Lung (tissue), 11 donors: ENCODE measurements at regions not wholly inside any gene's neighbourhood (a gene's known extent, or its start where the extent isn't known, plus 50 kb on each side); places are given as distances from the start of the nearest gene placed in this dataset.

Experiments
- ATAC-seq: fragments of 200-7000 bp; cut with Tn5 transposase; one replicate; pipeline ENCODE4 v1.9.1; 2020; ENCODE audit warnings: moderate number of reproducible peaks; ENCODE audit not compliant: insufficient read depth, low FRiP score
- DNase-seq, 3 donors: peaks; one replicate each; pipeline ENCODE4 v3.0.0-alpha.2; 2013 to 2017
- H3K27ac ChIP-seq, 2 donors: one replicate each; pipeline ENCODE4 v1.5.1; 2013; ENCODE audit warnings: mild to moderate bottlenecking in 2 of 2, moderate library complexity in 2 of 2, control low read depth in 1 of 2, inconsistent platforms in 1 of 2, low read depth in 1 of 2, low read length in 1 of 2
- H3K27me3 ChIP-seq, 3 donors: one replicate each; pipeline ENCODE4 v1.5.1; 2013; ENCODE audit warnings: low read length in 2 of 3; ENCODE audit not compliant: control insufficient read depth in 3 of 3, insufficient read depth in 3 of 3
- H3K36me3 ChIP-seq, 4 donors: one replicate each; pipeline ENCODE4 v1.5.1; 2013; ENCODE audit warnings: low read length in 4 of 4, mild to moderate bottlenecking in 1 of 4, moderate library complexity in 1 of 4; ENCODE audit not compliant: control insufficient read depth in 4 of 4, insufficient read depth in 4 of 4
- H3K4me1 ChIP-seq, 5 donors: one replicate each; pipeline ENCODE4 v1.5.1; 2013; ENCODE audit warnings: low read length in 5 of 5, mild to moderate bottlenecking in 2 of 5, moderate library complexity in 1 of 5; ENCODE audit not compliant: control insufficient read depth in 5 of 5, insufficient read depth in 5 of 5
- H3K4me3 ChIP-seq: one replicate; pipeline ENCODE4 v1.5.1; 2013; ENCODE audit warnings: mild to moderate bottlenecking, control low read depth, moderate library complexity
- H3K9ac ChIP-seq, 2 donors: one replicate each; pipeline ENCODE4 v1.5.1; 2013; ENCODE audit warnings: low read length in 2 of 2, control low read depth in 1 of 2; ENCODE audit not compliant: insufficient read depth in 1 of 2
- H3K9me3 ChIP-seq, 4 donors: one replicate each; pipeline ENCODE4 v1.5.1; 2013; ENCODE audit warnings: low read length in 3 of 4, mild to moderate bottlenecking in 1 of 4, moderate library complexity in 1 of 4; ENCODE audit not compliant: control insufficient read depth in 4 of 4, insufficient read depth in 3 of 4
- CTCF ChIP-seq: IDR thresholded peaks from 2 replicates; pipeline ENCODE4 v1.5.1; 2012; ENCODE audit warnings: mild to moderate bottlenecking; ENCODE audit errors: control extremely low read depth, extremely low read depth
- WGBS, 2 donors: extraction: QIAGEN DNeasy Blood & Tissue Kit; methylation state at CpG; one replicate each; pipeline ENCODE4 v1.1.7; 2013; 5-methylcytosine and 5-hydroxymethylcytosine counted together
- donor health status: control.
- donor health status: control.
- donor health status: Bipolar disorder and iron deficiency.
- donor health status: healthy.
- donor health status: DM: yes; HTN: yes; CAD: no.

GRCh38 chr2:120814352-120814751 is 78.7 kb downstream of the GLI2 start:
- Histone ChIP-seq H3K36me3 (no peaks in the 10 kb centered on the region), H3K9ac (no peak overlapping the region), H3K27me3 (peaks cover 0 to 3% (median 0%) of the 10 kb centered on the region in 3 donors), H3K27ac (no peak overlapping the region), H3K4me3 (no peak overlapping the region), H3K4me1 (peaks cover 0 to 19% (median 3%) of the 10 kb centered on the region in 5 donors), H3K9me3 (peaks cover 0 to 5% (median 0%) of the 10 kb centered on the region in 4 donors)
- TF ChIP-seq CTCF: no peak
- ATAC-seq: no peak
- WGBS, 2 donors: 91 to 95% methylated on average over 6 of the region's 6 CpGs
- no peak for DNase-seq

GRCh38 chr2:120815292-120815691 is 79.6 kb downstream of the GLI2 start:
- no peaks in the 10 kb centered on the region for H3K36me3 ChIP-seq
- peaks cover 0 to 3% (median 0%) of the 10 kb centered on the region in 3 donors for H3K27me3 ChIP-seq
- ATAC-seq (no peak), DNase-seq (no peak)
- no peak overlapping the region for H3K9ac ChIP-seq
- H3K4me3 ChIP-seq: no peak overlapping the region
- no peak for TF ChIP-seq CTCF
- peaks cover 0 to 5% (median 0%) of the 10 kb centered on the region in 4 donors for H3K9me3 ChIP-seq
- H3K4me1 ChIP-seq: peaks cover 0 to 28% (median 6%) of the 10 kb centered on the region in 5 donors
- 81 to 91% methylated on average over 11 to 12 of the region's 12 CpGs for WGBS, 2 donors
- no peak overlapping the region for H3K27ac ChIP-seq

- DNase-seq (no peak), ATAC-seq (no peak)
- WGBS, 2 donors: 94 to 95% methylated on average over 25 of the region's 25 CpGs
- no peak for TF ChIP-seq CTCF
- Histone ChIP-seq H3K4me1 (peaks cover 0 to 48% (median 25%) of the 10 kb centered on the region in 5 donors), H3K4me3 (no peak overlapping the region), H3K27me3 (no peaks in the 10 kb centered on the region), H3K36me3 (no peaks in the 10 kb centered on the region), H3K27ac (no peak overlapping the region), H3K9ac (no peak overlapping the region), H3K9me3 (peaks cover 0 to 5% (median 0%) of the 10 kb centered on the region in 4 donors)
These were observed 81.7 kb downstream of the GLI2 start for GRCh38 chr2:120817136-120817955.
